ENCODE measurements at regions not wholly inside any gene's neighbourhood (a gene's known extent, or its start where the extent isn't known, plus 50 kb on each side); places are given as distances from the start of the nearest gene placed in this dataset.

- DNase-seq (ENCODE audit: low read depth) = no peak
- ChIA-PET CTCF (interaction anchor here (1.4 kb wide), 1 partner anchor 10 kb away, joined by 4 read pairs; no protein-coding TSS in a partner anchor), POLR2A (no interaction called here)
- H3K27me3 ChIP-seq (ENCODE audit: control insufficient read depth, insufficient read depth, low read length) = no peaks in the 10 kb centered on the region
- no peaks in the 10 kb centered on the region for H3K36me3 ChIP-seq (ENCODE audit: control insufficient read depth, insufficient read depth, low read length)
- H3K4me3 ChIP-seq (ENCODE audit: low read depth, low read length) = no peak overlapping the region
- no peak for TF ChIP-seq CTCF (IDR thresholded peaks at IDR 0.05; ENCODE audit: insufficient read depth, low read depth, low read length)
Observed at GRCh38 chr10:25692761-25693160, 241.3 kb upstream of the MYO3A start.

GRCh38 chr10:25694206-25694933 lies 239.7 kb upstream of the MYO3A start:
- POLR2A ChIA-PET = no interaction called here

GRCh38 chr10:25694971-25695370 lies 239.1 kb upstream of the MYO3A start:
- Histone ChIP-seq H3K27me3 (ENCODE audit: control insufficient read depth, insufficient read depth, low read length) (no peaks in the 10 kb centered on the region), H3K4me3 (ENCODE audit: low read depth, low read length) (no peak overlapping the region), H3K36me3 (ENCODE audit: control insufficient read depth, insufficient read depth, low read length) (no peaks in the 10 kb centered on the region)
- ChIA-PET CTCF (no interaction called here), POLR2A (no interaction called here)
- no peak for DNase-seq (ENCODE audit: low read depth)
- no peak for TF ChIP-seq CTCF (IDR thresholded peaks at IDR 0.05; ENCODE audit: insufficient read depth, low read depth, low read length)

More at GRCh38 chr10:25694206-25694933, 239.7 kb upstream of the MYO3A start:
- no peak for DNase-seq (ENCODE audit: low read depth)
- Histone ChIP-seq H3K36me3 (ENCODE audit: control insufficient read depth, insufficient read depth, low read length) (no peaks in the 10 kb centered on the region), H3K27me3 (ENCODE audit: control insufficient read depth, insufficient read depth, low read length) (no peaks in the 10 kb centered on the region), H3K4me3 (ENCODE audit: low read depth, low read length) (no peak overlapping the region)
- CTCF ChIA-PET = no interaction called here
- no peak for TF ChIP-seq CTCF (IDR thresholded peaks at IDR 0.05; ENCODE audit: insufficient read depth, low read depth, low read length)

- ChIA-PET POLR2A (no interaction called here), CTCF (no interaction called here)
- H3K27me3 ChIP-seq (ENCODE audit: control insufficient read depth, insufficient read depth, low read length) = no peaks in the 10 kb centered on the region
- no peaks in the 10 kb centered on the region for H3K36me3 ChIP-seq (ENCODE audit: control insufficient read depth, insufficient read depth, low read length)
- no peak overlapping the region for H3K4me3 ChIP-seq (ENCODE audit: low read depth, low read length)
- DNase-seq (ENCODE audit: low read depth) = no peak
- TF ChIP-seq CTCF (IDR thresholded peaks at IDR 0.05; ENCODE audit: insufficient read depth, low read depth, low read length) = no peak
Observed at GRCh38 chr10:25695586-25695985, 238.4 kb upstream of the MYO3A start.

GRCh38 chr10:25696013-25696708 lies 237.9 kb upstream of the MYO3A start:
- CTCF ChIA-PET = no interaction called here
- no peak for TF ChIP-seq CTCF (IDR thresholded peaks at IDR 0.05; ENCODE audit: insufficient read depth, low read depth, low read length)

More at GRCh38 chr10:25696013-25696708, 237.9 kb upstream of the MYO3A start:
- Histone ChIP-seq H3K4me3 (ENCODE audit: low read depth, low read length) (no peak overlapping the region), H3K27me3 (ENCODE audit: control insufficient read depth, insufficient read depth, low read length) (no peaks in the 10 kb centered on the region), H3K36me3 (ENCODE audit: control insufficient read depth, insufficient read depth, low read length) (no peaks in the 10 kb centered on the region)
- no peak for DNase-seq (ENCODE audit: low read depth)
- POLR2A ChIA-PET = no interaction called here

Data from BJ (cell line).